Hematopoietic multipotent progenitor cell treated with erythropoietin and hydrocortisone succinate and interleukin-3 and kit ligand, for 15 days (in vitro differentiated cells): ENCODE measurements at regions not wholly inside any gene's neighbourhood (a gene's known extent, or its start where the extent isn't known, plus 50 kb on each side); places are given as distances from the start of the nearest gene placed in this dataset.

Source experiments
- DNase-seq: peaks from one replicate; pipeline ENCODE4 v3.0.0-alpha.2; 2015; ENCODE audit warnings: low spot score

DNA sequence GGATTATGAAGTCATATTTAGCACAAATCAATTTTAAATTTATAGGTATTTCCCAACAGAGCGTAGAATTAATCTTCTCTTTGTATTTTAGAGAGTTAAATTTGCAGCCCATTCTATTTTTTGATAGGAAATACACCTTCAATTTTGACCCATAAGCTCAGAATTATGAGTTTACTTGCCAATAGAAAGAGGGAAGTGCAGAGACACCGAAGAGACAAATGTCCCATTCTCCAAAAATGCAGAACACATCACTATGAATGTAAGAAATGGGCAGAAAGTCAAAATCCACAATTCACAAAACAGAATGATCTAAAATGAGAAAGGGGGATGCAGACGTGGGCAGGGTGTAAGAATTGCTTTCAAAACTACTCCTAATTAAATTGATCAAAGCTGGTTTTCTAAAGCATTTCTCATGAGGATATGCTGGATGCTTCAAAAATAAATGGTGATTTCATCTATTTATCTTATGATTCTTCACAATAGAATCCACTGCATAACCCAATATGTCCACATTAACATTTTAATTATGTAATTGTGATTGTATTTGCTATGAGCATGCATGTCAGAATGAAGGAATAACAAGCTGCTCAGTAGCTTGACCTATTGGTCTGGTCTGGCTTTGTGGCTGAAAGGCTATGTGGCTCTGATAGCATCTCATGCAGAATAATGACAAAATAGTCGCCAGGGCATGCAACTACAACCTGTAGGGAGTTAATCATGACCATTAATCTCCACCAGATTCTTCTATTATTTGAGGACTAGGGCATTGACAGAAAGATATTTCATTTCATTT lies 550.1 kb upstream of the CDH18 start:
- no peak for DNase-seq

DNA sequence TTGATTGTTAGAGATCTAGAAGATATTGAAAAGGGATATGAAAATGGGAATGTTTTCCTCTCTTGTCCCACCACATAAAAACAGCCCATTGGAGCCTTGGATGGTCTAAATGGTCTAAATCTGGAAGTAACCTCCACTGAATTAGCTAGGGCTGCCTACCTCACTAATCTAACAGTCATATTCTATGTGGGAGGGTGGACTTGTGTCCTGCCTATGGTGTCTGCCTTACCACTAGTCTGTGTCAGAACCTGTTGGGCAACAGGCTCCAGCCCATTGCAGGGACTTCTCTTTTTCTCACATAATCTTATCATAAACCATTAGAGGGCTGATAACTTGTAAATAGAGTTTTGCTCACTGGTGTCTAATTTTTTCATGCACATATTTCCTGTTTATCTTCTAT lies 548.8 kb upstream of the CDH18 start:
- DNase-seq: no peak

DNA sequence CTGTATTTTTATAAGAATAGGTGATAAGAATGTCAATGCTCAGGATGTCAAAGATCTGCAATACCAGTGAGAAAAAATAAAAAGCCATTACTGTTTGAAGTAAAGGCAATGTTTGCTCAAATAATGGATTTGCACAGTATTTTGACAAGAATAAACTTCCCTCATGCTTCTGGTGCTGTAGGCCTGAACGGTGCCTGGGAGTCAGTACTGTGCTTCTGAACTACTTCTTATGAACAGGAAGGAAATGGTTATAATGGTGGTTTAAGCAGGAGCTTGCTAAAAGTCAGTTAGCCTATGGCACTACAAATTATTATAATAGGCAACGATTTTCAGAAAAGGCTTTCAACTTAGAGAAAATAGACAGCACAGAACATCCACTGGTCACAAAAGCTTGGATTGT lies 548.3 kb upstream of the CDH18 start:
- no peak for DNase-seq

DNA sequence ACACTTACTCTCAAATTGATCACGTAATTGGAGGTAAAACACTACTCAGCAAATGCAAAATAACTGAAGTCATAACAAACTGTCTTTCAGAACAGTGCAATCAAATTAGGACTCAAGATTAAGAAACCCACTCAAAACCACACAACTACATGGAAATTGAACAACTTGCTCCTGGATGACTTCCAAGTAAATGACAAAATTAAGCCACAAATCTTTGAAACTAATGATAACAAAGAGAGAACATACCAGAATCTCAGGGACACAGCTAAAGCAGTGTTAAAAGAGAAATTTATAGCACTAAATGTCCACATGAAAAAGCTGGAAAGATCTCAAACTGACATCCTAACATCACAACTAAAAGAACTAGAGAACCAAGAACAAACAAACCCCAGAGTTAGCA lies 540.5 kb upstream of the CDH18 start:
- DNase-seq: no peak

DNA sequence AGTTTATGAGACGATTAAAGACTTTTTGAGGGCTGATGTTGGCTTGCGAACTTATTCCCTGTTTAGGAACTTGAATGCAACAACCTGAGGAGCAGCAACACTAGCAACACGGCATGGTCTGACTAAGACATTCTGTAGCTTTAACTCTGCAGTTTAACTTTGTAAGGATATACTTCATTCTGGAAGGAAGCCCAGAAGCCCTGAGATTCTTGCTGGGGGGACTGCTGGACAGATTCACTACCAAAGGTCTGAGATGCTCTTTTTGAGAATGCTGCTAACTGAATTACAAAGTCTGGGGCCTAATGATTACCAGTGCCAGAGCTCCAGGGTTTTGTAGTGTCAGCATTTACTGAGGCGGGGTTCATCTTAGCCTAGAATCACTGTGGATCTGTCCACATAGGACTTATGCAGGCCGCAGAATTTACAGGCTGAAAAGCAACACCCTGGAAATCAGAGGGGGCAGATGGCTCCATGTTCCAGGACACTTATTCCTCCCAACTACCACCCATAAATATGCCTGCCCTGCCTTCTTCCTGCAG lies 537.1 kb upstream of the CDH18 start:
- no peak for DNase-seq

DNA sequence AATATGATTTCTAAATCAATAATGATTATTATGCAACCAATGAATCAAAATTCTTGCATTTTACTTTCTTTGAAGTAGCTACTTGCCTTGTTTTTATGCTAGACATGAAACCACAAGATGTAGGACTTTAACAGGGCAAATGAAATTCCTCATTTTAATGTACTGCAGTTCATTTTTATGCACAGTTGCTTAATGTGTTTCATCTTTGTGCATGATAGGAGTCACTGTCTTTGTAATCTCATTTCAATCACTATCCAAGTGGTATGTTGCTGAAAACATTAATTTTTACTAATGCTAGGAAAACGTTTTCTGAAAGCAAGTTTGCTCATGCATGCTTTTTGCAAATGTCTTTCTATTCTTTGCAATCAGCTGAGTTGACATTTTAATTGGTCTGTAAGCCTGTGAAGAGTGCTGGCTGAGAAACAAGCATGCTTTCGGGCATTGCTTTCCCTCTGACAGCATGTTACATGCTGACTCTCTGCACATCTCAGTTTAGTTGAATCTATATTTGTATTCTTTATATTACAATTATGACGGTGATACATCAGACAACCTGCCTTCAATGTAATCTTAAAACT lies 535.0 kb upstream of the CDH18 start:
- no peak for DNase-seq

DNA sequence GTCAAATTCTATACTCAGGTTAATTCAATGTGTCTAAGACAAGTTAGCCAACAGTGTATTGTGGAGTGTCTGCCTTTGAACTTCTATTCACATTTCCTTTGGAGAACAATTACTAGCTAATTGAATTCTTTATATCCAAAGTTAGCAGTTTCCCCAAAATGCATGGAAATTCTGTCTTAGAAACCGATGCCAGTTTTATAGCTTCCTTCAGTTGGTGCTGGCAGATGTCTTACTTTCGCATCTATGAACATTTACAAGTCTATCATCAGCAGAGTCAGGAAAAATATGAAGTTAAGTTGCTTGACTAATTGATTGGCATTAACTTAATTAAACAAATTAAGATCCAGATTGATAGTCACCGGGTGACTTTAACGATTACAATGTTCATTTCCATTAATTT lies 527.6 kb upstream of the CDH18 start:
- no peak for DNase-seq

DNA sequence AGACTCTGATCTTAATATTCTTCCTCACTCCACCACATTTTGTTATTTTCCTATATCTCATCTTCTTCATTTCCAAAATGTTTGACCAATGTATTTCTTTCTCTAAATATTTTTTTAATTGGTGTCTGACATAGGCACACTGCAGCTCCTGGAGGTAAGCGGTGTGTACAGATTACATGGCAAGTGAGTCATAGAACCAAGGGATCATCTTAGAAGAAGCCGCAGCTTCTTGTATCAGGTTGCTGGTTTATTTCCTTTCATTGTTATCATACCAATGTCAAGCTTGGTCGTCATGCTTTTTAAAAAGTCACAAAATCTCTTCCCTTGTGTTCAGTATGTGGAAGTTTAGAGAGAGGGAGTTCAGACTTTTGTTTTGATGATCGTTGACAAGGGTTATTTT lies 526.1 kb upstream of the CDH18 start:
- DNase-seq: no peak

DNA sequence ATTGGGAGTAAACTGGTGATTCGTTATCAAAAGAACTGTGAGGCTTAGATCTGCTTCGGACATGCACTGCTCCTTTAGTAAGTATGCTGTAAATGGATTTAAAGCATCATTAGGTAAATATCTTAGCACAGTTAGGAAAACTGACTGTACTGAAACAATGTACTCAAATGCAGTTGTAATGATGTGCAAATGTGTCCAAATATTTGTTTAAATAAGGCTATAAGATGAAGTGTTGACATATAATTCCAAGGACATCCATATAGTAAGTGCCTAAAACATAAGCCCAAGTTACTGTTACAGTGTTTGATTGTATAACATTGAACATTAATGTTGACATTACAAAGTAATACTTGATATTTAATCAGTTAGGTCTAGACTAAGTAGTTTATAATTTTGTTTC lies 512.5 kb upstream of the CDH18 start:
- no peak for DNase-seq

DNA sequence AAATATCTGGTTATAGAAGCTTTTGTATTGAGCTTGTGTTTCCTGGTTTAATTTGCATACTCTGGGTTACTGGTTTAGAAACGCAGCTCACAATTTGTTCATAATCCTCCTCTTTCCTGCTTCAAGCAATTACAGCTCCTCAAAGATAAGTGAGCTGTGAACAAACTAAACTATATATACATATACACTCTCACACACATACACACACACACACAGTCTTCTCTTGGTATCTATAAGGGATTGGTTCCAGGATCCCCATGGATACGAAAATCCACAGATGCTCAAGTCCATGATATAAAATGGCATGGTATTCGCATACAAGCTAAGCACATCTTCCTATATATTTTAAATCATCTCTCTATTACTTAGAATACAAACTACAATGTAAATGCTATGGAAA lies 510.9 kb upstream of the CDH18 start:
- DNase-seq: no peak

DNA sequence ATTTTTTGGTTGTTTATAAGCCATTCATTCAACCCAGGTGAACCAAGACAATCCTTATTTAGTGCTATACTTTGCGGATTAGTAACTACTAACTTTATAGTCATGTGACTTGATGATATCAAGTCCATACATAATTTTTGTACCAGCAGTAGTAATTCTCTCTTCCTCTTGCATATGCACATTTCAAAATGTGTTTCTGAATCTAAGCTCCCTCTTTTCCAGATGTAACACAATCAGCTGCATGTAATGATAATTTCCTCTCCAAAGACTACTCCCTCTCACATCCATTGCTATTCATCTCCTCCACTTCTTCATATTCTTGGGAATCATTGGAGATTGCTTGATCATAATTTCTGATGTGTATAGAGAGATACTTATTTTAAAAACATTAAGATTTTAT lies 510.1 kb upstream of the CDH18 start:
- no peak for DNase-seq

DNA sequence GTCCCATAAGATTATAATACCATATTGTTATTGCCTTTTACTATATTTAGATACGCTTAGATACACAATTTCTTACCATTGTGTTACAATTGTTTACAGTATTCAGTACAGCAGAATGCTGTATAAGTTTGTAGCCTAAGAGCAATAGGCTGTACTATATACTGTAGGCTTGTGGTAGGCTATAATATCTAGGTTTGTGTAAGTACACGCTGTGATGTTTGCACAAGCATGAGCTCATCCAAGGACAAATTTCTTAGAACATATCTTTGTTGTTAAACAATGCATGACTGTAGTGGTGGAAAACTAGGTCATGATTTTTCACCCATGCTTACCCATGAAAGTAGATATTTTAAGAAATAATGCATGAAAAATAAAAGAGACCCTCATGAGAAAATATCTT lies 509.4 kb upstream of the CDH18 start:
- no peak for DNase-seq

DNA sequence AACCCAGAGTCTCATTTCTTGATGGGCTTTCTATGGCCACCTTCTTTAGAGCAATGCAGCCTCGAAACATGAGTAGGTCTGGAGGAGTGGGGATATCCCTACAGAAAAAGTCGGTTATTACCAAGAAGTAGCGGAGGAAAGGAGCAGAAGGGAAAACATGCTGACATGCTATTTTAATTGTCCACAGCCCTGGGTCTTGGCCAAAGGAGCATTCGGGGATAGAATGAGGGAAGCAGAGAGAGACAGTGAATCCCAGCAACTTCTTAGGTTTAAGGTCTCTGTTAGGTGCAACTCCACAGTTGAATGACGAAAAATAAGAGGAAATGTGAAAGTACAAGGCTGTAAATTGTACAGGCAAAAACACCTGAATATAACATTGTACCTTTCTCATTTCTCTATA lies 506.7 kb upstream of the CDH18 start:
- no peak for DNase-seq

DNA sequence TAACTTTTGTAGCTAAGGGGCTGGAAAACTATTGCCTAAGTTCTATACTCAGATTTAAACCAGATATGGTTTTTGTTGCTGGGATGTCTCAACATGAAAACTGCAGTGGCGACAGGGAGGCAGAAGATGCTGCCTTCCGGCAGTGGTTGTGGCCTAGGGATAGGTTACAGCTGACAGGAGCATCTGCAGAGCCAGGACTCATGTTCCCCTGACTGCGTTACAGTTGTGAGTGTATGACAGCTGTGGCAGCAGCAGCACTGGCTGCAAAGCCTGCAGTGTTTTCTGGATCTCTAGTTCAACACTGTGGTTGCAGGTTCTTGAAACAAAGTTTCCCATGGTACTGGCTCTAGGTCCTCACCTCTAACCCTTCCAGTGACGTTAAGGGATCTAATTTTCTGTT lies 498.8 kb upstream of the CDH18 start:
- DNase-seq: no peak

DNA sequence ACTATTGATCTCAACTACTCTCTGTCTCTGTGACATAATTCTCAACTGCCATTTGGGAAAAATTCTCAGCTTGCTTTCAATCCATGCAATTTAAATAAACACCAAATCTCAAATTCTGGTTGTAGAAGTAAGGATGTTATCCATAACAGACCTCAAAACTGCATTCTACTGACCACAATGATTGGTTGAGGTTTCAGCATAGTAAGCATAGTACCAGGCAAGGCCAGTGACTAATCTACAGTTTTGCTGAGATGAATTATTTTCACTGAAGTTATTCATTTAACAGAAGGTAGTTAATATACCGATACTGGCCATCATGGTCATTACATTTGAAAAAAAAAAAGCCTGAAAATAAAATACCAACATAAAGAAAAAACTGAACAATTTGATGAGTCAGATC lies 488.0 kb upstream of the CDH18 start:
- no peak for DNase-seq

DNA sequence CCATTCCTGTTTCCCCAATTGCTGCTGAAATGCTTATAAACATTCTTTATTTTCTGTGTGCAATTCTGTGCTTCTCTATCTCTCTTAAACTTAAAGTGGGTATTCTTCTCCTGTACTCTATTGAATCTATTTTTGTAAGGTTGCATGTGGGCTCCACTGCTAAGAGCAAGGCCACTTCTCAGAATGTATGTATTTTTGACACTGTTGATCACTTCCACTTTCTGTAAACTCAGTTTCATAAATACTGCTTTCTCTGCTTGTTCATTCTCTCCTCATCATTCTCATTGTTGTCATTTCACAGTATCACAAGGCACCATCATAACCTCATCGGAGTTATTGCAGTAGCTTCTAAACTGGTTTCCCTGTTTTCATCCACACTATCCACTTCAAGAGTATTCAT lies 483.0 kb upstream of the CDH18 start:
- DNase-seq: no peak

DNA sequence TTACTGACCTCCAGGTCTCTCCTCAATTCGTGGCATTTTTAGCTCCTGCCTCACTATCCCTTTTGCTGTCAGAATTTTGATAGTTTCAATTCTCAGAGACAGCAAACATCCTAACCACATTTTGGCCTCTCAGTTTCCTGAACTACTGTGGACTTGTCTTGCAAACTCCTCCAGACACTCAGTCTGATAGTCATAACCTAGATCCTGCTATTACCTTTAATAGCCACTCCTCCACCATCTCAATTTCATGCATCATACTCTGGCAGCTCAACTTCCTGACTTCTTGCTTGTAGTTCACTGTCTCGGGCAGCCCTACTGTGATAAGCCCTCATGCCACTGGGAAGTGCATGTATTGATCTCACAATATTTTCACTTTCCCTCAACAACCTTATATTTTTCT lies 481.8 kb upstream of the CDH18 start:
- no peak for DNase-seq

DNA sequence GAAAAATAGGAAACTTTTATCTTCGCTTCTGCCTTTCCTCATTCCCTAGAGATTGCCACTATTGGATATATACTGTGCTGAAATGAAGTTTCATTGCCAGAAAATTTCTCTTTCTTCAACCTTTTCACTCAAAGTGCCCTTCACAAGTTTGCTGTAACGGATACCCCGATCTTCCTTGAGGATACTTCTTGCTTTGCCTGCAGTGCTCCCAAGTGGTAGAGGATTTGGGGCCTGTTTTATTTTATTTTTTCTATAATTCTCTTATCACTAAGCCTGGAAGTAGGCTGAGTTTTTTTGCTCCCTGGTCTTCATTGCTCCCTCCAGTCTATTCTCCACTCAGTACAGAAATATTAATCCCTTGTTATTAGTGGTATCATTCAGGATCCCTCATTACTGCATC lies 481.4 kb upstream of the CDH18 start:
- no peak for DNase-seq

DNA sequence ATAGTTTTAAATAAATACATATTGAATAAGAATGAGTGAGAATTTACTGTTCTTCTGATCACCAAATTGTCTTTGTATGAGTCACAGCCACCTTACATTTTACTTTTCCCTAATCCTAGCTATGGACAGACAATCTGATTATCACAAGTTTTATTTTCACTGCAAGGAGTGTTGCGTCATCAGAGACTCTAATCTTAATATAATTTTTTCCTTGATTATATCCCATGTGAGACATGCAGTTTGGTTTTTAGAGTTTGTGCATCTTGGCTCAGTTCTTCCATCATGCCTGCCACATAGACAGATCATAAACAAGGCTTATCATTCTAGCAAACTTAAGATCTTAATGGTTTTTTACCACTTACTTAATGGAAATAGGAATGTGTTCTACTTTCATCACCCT lies 478.5 kb upstream of the CDH18 start:
- no peak for DNase-seq

DNA sequence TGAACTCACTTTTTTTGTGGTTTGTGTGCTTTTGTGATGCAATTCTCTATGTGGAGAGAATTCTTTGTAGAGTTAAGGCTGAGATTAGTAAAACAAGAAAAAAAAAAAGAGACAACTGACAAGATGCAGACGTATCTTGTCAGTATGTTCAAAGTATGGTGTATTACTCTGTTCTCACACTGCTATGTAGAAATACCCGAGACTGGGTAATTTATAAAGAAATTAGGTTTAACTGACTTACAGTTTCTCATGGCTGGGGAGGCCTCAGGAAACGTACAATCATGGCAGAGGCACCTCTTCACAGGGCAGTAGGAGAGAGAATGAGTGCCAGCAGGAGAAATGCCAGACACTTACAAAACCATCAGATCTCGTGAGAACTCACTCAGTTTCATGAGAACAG lies 475.2 kb upstream of the CDH18 start:
- no peak for DNase-seq

DNA sequence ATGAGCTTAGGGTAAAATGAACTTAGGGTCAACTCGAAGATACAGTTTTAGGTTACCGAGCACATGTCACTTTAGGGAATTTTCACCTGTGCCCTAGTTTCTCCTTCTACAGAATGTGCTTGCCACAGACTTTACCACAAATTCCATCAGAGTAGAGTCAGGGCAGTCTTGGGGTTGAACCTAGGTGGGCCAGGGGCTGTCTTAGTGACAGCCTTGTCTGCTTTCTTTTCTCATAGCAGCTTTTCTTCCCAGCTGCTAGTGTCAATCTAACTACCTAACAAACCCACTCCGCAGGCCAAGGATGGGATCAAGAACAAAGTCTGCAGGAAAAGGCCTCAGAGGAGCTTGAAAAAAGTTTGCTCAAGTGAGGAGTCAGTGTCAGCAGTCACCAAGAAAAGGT lies 458.1 kb upstream of the CDH18 start:
- no peak for DNase-seq

DNA sequence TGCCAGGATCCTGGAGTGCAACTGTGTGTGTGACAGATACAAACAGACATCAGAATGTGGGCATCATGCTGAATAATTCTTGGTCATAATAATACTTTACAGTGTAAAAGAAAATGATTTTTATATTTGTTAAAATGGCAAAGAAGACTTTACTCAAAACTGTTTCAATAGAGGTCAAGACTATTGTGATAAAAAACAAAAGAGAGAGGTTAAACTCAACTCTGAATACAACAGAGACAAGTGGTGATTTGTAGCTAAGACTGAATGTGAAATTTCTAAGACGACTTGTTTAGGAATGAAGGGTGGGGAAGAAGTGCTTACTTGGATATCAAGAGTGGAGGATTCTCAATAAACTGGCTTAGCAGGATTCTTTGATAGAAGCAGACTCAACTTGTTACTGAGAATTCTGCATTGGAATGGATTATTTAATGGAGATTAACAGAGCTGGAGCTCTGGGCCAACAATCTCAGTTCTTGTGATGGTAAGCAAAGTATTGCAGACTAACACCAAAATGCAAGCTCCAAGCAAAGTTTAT lies 457.4 kb upstream of the CDH18 start:
- no peak for DNase-seq

DNA sequence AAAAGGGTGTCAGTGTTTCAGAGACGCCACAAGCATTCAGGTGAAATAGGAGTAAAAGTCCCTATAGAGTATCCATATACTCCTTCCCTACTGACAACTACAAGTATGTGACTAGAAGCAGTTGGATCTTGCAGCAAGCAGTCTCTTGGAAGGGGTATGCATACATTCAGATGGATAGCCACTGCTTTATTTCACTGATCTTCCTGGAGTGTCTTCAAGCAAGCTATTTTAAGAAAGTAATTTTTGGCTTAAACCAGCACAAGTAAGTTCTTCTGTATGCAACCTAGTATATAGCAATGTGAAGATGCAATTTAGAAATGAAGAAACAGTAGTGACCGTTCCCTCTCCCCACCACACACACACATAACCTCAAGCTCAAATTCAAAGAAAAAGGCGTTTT lies 446.8 kb upstream of the CDH18 start:
- DNase-seq: no peak
